ENCODE measurements at regions not wholly inside any gene's neighbourhood (a gene's known extent, or its start where the extent isn't known, plus 50 kb on each side); places are given as distances from the start of the nearest gene placed in this dataset.

DNA sequence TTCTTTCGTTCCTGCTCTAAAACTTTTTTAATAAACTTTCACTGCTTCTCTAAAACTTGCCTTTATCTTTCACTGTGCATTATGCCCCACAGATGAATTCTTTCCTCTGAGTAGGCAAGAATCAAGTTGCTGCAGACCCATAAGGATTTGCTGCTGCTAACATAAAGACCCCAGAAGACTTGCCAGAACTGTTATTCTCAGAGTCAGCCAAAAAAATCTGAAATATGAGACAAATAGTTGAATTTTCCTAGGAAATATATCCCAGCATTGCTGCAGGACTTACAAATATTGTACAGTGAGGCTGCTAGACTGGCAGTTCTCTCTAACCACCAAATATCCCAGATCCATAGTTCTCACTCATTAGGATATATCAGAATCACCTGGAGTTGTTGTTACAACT is 349.1 kb upstream of the FLRT2 start:
- TF ChIP-seq RAD21 (conservative IDR thresholded peaks at IDR 0.05): no peak
- TF ChIP-seq, protein P1, sequence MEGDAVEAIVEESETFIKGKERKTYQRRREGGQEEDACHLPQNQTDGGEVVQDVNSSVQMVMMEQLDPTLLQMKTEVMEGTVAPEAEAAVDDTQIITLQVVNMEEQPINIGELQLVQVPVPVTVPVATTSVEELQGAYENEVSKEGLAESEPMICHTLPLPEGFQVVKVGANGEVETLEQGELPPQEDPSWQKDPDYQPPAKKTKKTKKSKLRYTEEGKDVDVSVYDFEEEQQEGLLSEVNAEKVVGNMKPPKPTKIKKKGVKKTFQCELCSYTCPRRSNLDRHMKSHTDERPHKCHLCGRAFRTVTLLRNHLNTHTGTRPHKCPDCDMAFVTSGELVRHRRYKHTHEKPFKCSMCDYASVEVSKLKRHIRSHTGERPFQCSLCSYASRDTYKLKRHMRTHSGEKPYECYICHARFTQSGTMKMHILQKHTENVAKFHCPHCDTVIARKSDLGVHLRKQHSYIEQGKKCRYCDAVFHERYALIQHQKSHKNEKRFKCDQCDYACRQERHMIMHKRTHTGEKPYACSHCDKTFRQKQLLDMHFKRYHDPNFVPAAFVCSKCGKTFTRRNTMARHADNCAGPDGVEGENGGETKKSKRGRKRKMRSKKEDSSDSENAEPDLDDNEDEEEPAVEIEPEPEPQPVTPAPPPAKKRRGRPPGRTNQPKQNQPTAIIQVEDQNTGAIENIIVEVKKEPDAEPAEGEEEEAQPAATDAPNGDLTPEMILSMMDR (IDR thresholded peaks at IDR 0.05; ENCODE audit: poor library complexity, severe bottlenecking): no peak
- TF ChIP-seq, protein P2, sequence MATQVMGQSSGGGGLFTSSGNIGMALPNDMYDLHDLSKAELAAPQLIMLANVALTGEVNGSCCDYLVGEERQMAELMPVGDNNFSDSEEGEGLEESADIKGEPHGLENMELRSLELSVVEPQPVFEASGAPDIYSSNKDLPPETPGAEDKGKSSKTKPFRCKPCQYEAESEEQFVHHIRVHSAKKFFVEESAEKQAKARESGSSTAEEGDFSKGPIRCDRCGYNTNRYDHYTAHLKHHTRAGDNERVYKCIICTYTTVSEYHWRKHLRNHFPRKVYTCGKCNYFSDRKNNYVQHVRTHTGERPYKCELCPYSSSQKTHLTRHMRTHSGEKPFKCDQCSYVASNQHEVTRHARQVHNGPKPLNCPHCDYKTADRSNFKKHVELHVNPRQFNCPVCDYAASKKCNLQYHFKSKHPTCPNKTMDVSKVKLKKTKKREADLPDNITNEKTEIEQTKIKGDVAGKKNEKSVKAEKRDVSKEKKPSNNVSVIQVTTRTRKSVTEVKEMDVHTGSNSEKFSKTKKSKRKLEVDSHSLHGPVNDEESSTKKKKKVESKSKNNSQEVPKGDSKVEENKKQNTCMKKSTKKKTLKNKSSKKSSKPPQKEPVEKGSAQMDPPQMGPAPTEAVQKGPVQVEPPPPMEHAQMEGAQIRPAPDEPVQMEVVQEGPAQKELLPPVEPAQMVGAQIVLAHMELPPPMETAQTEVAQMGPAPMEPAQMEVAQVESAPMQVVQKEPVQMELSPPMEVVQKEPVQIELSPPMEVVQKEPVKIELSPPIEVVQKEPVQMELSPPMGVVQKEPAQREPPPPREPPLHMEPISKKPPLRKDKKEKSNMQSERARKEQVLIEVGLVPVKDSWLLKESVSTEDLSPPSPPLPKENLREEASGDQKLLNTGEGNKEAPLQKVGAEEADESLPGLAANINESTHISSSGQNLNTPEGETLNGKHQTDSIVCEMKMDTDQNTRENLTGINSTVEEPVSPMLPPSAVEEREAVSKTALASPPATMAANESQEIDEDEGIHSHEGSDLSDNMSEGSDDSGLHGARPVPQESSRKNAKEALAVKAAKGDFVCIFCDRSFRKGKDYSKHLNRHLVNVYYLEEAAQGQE (IDR thresholded peaks at IDR 0.05; ENCODE audit: borderline replicate concordance): no peak
- no peak for TF ChIP-seq MXI1 (conservative IDR thresholded peaks at IDR 0.05; ENCODE audit: poor library complexity, severe bottlenecking)
- TF ChIP-seq EZH2 (IDR thresholded peaks at IDR 0.05; ENCODE audit: borderline replicate concordance, insufficient read depth, low read length, poor library complexity, severe bottlenecking): no peak
- no peak for TF ChIP-seq EP300 (conservative IDR thresholded peaks at IDR 0.05; ENCODE audit: poor library complexity, severe bottlenecking)
- TF ChIP-seq TAF1 (IDR thresholded peaks at IDR 0.05; ENCODE audit: low read depth): no peak
